Natural killer cell (primary cell): ENCODE measurements at regions not wholly inside any gene's neighbourhood (a gene's known extent, or its start where the extent isn't known, plus 50 kb on each side); places are given as distances from the start of the nearest gene placed in this dataset.

ENCODE experiments used
- ATAC-seq, 3 donors: fragments of 150-1000 bp in 2 of 3; fragments of 200-7000 bp in 1 of 3; cut with Tn5 transposase; 1 replicate in 1 of 3; 2 replicates in 2 of 3; pipeline ENCODE4 v1.10.0; 2021; ENCODE audit warnings: mild to moderate bottlenecking in 2 of 3, moderate library complexity in 2 of 3
- DNase-seq, 2 donors: peaks; one replicate each; pipeline versions ENCODE4 v3.0.0 to v3.0.0-alpha.2; 2013 to 2021; ENCODE audit warnings: mixed read lengths in 1 of 2
- H3K27ac ChIP-seq: one replicate; pipeline ENCODE4 v1.5.1; 2013; ENCODE audit warnings: mild to moderate bottlenecking, low read length
- H3K27me3 ChIP-seq: one replicate; pipeline ENCODE4 v1.6.1; 2013; ENCODE audit warnings: low read length; ENCODE audit not compliant: control insufficient read depth, insufficient read depth
- H3K36me3 ChIP-seq: one replicate; pipeline ENCODE4 v1.6.1; 2013; ENCODE audit warnings: low read length; ENCODE audit not compliant: control insufficient read depth, insufficient read depth
- H3K4me1 ChIP-seq: one replicate; pipeline ENCODE4 v1.6.1; 2013; ENCODE audit warnings: low read length; ENCODE audit not compliant: control insufficient read depth, insufficient read depth
- H3K4me3 ChIP-seq: one replicate; pipeline ENCODE4 v1.5.1; 2013; ENCODE audit warnings: low read length
- H3K9me3 ChIP-seq: one replicate; pipeline ENCODE4 v1.6.1; 2013; ENCODE audit warnings: low read length; ENCODE audit not compliant: control insufficient read depth, insufficient read depth
- H3K27ac Mint-ChIP-seq, 2 donors: one replicate each; pipeline ENCODE4 v1.8.0; 2022; ENCODE audit warnings: mild to moderate bottlenecking in 2 of 2, mixed read lengths in 2 of 2, moderate library complexity in 1 of 2
- H3K27me3 Mint-ChIP-seq, 2 donors: one replicate each; pipeline ENCODE4 v1.8.0; 2022; ENCODE audit warnings: low read depth in 2 of 2, mixed read lengths in 2 of 2
- H3K36me3 Mint-ChIP-seq: one replicate; pipeline ENCODE4 v1.8.0; 2022; ENCODE audit warnings: mixed read lengths
- H3K4me1 Mint-ChIP-seq, 2 donors: one replicate each; pipeline ENCODE4 v1.8.0; 2022; ENCODE audit warnings: mixed read lengths in 2 of 2
- H3K4me3 Mint-ChIP-seq: one replicate; pipeline ENCODE4 v1.8.0; 2022; ENCODE audit warnings: mild to moderate bottlenecking, moderate library complexity, mixed read lengths
- H3K9me3 Mint-ChIP-seq, 2 donors: one replicate each; pipeline ENCODE4 v1.8.0; 2022; ENCODE audit warnings: mixed read lengths in 2 of 2
- CTCF ChIP-seq: fragments of 200-600 bp; IDR thresholded peaks from one replicate; pipeline ENCODE4 v1.8.0; 2022; ENCODE audit warnings: antibody characterized with exemption
- WGBS: methylation state at CpG from one replicate; pipeline ENCODE4 v1.1.7; 2013; ENCODE audit warnings: missing lambda C conversion rate; ENCODE audit not compliant: insufficient coverage; 5-methylcytosine and 5-hydroxymethylcytosine counted together
- intact Hi-C: fragments of 100-400 bp; cut with micrococcal nuclease; formaldehyde crosslinking; loops from one replicate; pipeline ENCODE4 v1.14.2; 2022

GRCh38 chr16:17705847-17706246 lies 235.1 kb upstream of the XYLT1 start:
- H3K9me3 Mint-ChIP-seq, result no peaks in the 10 kb centered on the region
- H3K27ac Mint-ChIP-seq, result no peak overlapping the region
- no peak overlapping the region for H3K4me3 Mint-ChIP-seq
- Histone ChIP-seq H3K9me3 (no peaks in the 10 kb centered on the region), H3K27me3 (no peaks in the 10 kb centered on the region), H3K27ac (no peak overlapping the region), H3K4me1 (no peaks in the 10 kb centered on the region), H3K4me3 (no peak overlapping the region), H3K36me3 (no peaks in the 10 kb centered on the region)
- peaks cover 8 to 38% of the 10 kb centered on the region in 2 donors for H3K27me3 Mint-ChIP-seq
- H3K4me1 Mint-ChIP-seq, result no peaks in the 10 kb centered on the region
- H3K36me3 Mint-ChIP-seq, result no peaks in the 10 kb centered on the region
- TF ChIP-seq CTCF, result no peak
- WGBS, result 92% methylated on average over 3 of the region's 4 CpGs
- no peak for DNase-seq
- intact Hi-C loops, result no loop called here
- ATAC-seq, result no peak

GRCh38 chr16:17696616-17697015 lies 225.9 kb upstream of the XYLT1 start:
- no peaks in the 10 kb centered on the region for H3K4me1 Mint-ChIP-seq
- Histone ChIP-seq H3K36me3 (no peaks in the 10 kb centered on the region), H3K27ac (no peak overlapping the region), H3K9me3 (no peaks in the 10 kb centered on the region), H3K27me3 (no peaks in the 10 kb centered on the region), H3K4me1 (no peaks in the 10 kb centered on the region), H3K4me3 (no peak overlapping the region)
- no peak overlapping the region for H3K27ac Mint-ChIP-seq
- H3K27me3 Mint-ChIP-seq, result peaks cover 11 to 30% of the 10 kb centered on the region in 2 donors
- H3K4me3 Mint-ChIP-seq, result no peak overlapping the region
- H3K9me3 Mint-ChIP-seq, result no peaks in the 10 kb centered on the region
- ATAC-seq (no peak), DNase-seq (no peak)
- intact Hi-C loops, result no loop called here
- no peaks in the 10 kb centered on the region for H3K36me3 Mint-ChIP-seq
- no peak for TF ChIP-seq CTCF
- 89% methylated on average over 3 of the region's 3 CpGs for WGBS

GRCh38 chr16:17692484-17692883 lies 221.7 kb upstream of the XYLT1 start:
- no peaks in the 10 kb centered on the region for H3K9me3 Mint-ChIP-seq
- no peak overlapping the region for H3K27ac Mint-ChIP-seq
- H3K27me3 Mint-ChIP-seq, result peaks cover 7 to 10% of the 10 kb centered on the region in 2 donors
- no peaks in the 10 kb centered on the region for H3K36me3 Mint-ChIP-seq
- Histone ChIP-seq H3K9me3 (no peaks in the 10 kb centered on the region), H3K27me3 (no peaks in the 10 kb centered on the region), H3K27ac (no peak overlapping the region), H3K4me1 (no peaks in the 10 kb centered on the region), H3K4me3 (no peak overlapping the region), H3K36me3 (no peaks in the 10 kb centered on the region)
- ATAC-seq (no peak), DNase-seq (no peak)
- H3K4me3 Mint-ChIP-seq, result no peak overlapping the region
- TF ChIP-seq CTCF, result no peak
- 90% methylated on average over 4 of the region's 4 CpGs for WGBS
- H3K4me1 Mint-ChIP-seq, result no peaks in the 10 kb centered on the region
- intact Hi-C loops, result no loop called here

GRCh38 chr16:17691899-17692176 lies 221.1 kb upstream of the XYLT1 start:
- intact Hi-C loops, result no loop called here
- no peak for TF ChIP-seq CTCF
- H3K9me3 Mint-ChIP-seq, result no peaks in the 10 kb centered on the region
- H3K27ac ChIP-seq, result no peak overlapping the region
- DNase-seq (no peak), ATAC-seq (no peak)
- WGBS, result 38% methylated on average over 1 of the region's 1 CpG
- no peak overlapping the region for H3K27ac Mint-ChIP-seq
- no peak overlapping the region for H3K4me3 Mint-ChIP-seq
- H3K4me1 ChIP-seq, result no peaks in the 10 kb centered on the region
- no peaks in the 10 kb centered on the region for H3K36me3 Mint-ChIP-seq
- no peaks in the 10 kb centered on the region for H3K27me3 ChIP-seq
- no peaks in the 10 kb centered on the region for H3K4me1 Mint-ChIP-seq
- no peak overlapping the region for H3K4me3 ChIP-seq
- peaks cover 7 to 10% of the 10 kb centered on the region in 2 donors for H3K27me3 Mint-ChIP-seq
- H3K9me3 ChIP-seq, result no peaks in the 10 kb centered on the region
- H3K36me3 ChIP-seq, result no peaks in the 10 kb centered on the region
